Activated T-cell treated with anti-CD3 and anti-CD28 coated beads, Interleukin-2, amount 50 U/mL, for 72 hours (primary cell): ENCODE measurements at regions not wholly inside any gene's neighbourhood (a gene's known extent, or its start where the extent isn't known, plus 50 kb on each side); places are given as distances from the start of the nearest gene placed in this dataset.

ENCODE experiments used
- ATAC-seq, 2 donors: fragments of 150-1000 bp; cut with Tn5 transposase; replicated peaks in 1 of 2; 2 replicates each; pipeline ENCODE4 v1.10.0; 2021; ENCODE audit warnings: moderate library complexity in 2 of 2, mild to moderate bottlenecking in 1 of 2
- DNase-seq, 2 donors: peaks; one replicate each; pipeline ENCODE4 v3.0.0; 2021 to 2022; ENCODE audit warnings: mixed read lengths in 1 of 2
- H3K27ac Mint-ChIP-seq: one replicate; pipeline ENCODE4 v1.8.0; 2022; ENCODE audit warnings: mild to moderate bottlenecking, moderate library complexity, mixed read lengths
- H3K27me3 Mint-ChIP-seq: one replicate; pipeline ENCODE4 v1.8.0; 2022; ENCODE audit warnings: low read depth, mixed read lengths
- H3K36me3 Mint-ChIP-seq, 2 donors: one replicate each; pipeline ENCODE4 v1.8.0; 2022; ENCODE audit warnings: mixed read lengths in 2 of 2, mild to moderate bottlenecking in 1 of 2; ENCODE audit not compliant: insufficient read depth in 2 of 2
- H3K4me1 Mint-ChIP-seq: one replicate; pipeline ENCODE4 v1.8.0; 2022; ENCODE audit warnings: low read depth, mixed read lengths
- H3K4me3 Mint-ChIP-seq, 2 donors: one replicate each; pipeline ENCODE4 v1.8.0; 2022; ENCODE audit warnings: mild to moderate bottlenecking in 2 of 2, mixed read lengths in 2 of 2, moderate library complexity in 2 of 2
- H3K9me3 Mint-ChIP-seq, 2 donors: one replicate each; pipeline ENCODE4 v1.8.0; 2022; ENCODE audit warnings: mixed read lengths in 2 of 2

- no peak overlapping the region for H3K4me3 Mint-ChIP-seq
- no peak overlapping the region for H3K27ac Mint-ChIP-seq
- peaks cover 8 to 15% of the 10 kb centered on the region in 2 donors for H3K36me3 Mint-ChIP-seq
- peaks cover 17% of the 10 kb centered on the region for H3K4me1 Mint-ChIP-seq
- peaks cover 9 to 12% of the 10 kb centered on the region in 2 donors for H3K9me3 Mint-ChIP-seq
- ATAC-seq (no peak), DNase-seq (no peak)
- no peaks in the 10 kb centered on the region for H3K27me3 Mint-ChIP-seq
These were observed 121.4 kb upstream of the TAB2 start for GRCh38 chr6:149196091-149196490.

GRCh38 chr6:149197482-149197881, 120.0 kb upstream of the TAB2 start:
- Mint-ChIP-seq H3K27ac (no peak overlapping the region), H3K27me3 (no peaks in the 10 kb centered on the region), H3K4me1 (peaks cover 19% of the 10 kb centered on the region), H3K4me3 (no peak overlapping the region), H3K36me3 (peaks cover 8 to 18% of the 10 kb centered on the region in 2 donors), H3K9me3 (peaks cover 9 to 12% of the 10 kb centered on the region in 2 donors)
- ATAC-seq (no peak), DNase-seq (no peak)

- DNase-seq: no peak
- peaks cover 27% of the 10 kb centered on the region for H3K4me1 Mint-ChIP-seq
- no peak overlapping the region for H3K27ac Mint-ChIP-seq
- H3K36me3 Mint-ChIP-seq: peaks cover 8 to 18% of the 10 kb centered on the region in 2 donors
- no peaks in the 10 kb centered on the region for H3K27me3 Mint-ChIP-seq
- ATAC-seq: no peak
- H3K9me3 Mint-ChIP-seq: peaks cover 9 to 12% of the 10 kb centered on the region in 2 donors
- no peak overlapping the region for H3K4me3 Mint-ChIP-seq
These were observed 119.2 kb upstream of the TAB2 start for GRCh38 chr6:149198265-149198664.

- Mint-ChIP-seq H3K9me3 (peaks cover 9 to 14% of the 10 kb centered on the region in 2 donors), H3K36me3 (peaks cover 8 to 20% of the 10 kb centered on the region in 2 donors), H3K27ac (no peak overlapping the region), H3K4me1 (peaks cover 25% of the 10 kb centered on the region), H3K4me3 (no peak overlapping the region), H3K27me3 (no peaks in the 10 kb centered on the region)
- no peak for DNase-seq
- ATAC-seq: no peak
These were observed 117.1 kb upstream of the TAB2 start for GRCh38 chr6:149200282-149200945.

GRCh38 chr6:149201068-149201655, 116.3 kb upstream of the TAB2 start:
- ATAC-seq: no peak
- H3K4me1 Mint-ChIP-seq: peaks cover 25% of the 10 kb centered on the region

GRCh38 chr6:149202100-149202499, 115.4 kb upstream of the TAB2 start:
- no peak for ATAC-seq
- peaks cover 9% of the 10 kb centered on the region in 2 donors for H3K9me3 Mint-ChIP-seq
- H3K4me1 Mint-ChIP-seq: peaks cover 25% of the 10 kb centered on the region
- H3K27me3 Mint-ChIP-seq: no peaks in the 10 kb centered on the region
- H3K27ac Mint-ChIP-seq: no peak overlapping the region
- peaks cover 6 to 18% of the 10 kb centered on the region in 2 donors for H3K36me3 Mint-ChIP-seq
- H3K4me3 Mint-ChIP-seq: no peak overlapping the region
- no peak for DNase-seq

More at GRCh38 chr6:149201068-149201655, 116.3 kb upstream of the TAB2 start:
- DNase-seq: no peak
- Mint-ChIP-seq H3K36me3 (peaks cover 8 to 20% of the 10 kb centered on the region in 2 donors), H3K27me3 (no peaks in the 10 kb centered on the region), H3K4me3 (no peak overlapping the region), H3K9me3 (peaks cover 9 to 15% of the 10 kb centered on the region in 2 donors), H3K27ac (no peak overlapping the region)

- H3K4me1 Mint-ChIP-seq: peaks cover 22% of the 10 kb centered on the region
- H3K27me3 Mint-ChIP-seq: no peaks in the 10 kb centered on the region
- ATAC-seq: no peak
- H3K4me3 Mint-ChIP-seq: no peak overlapping the region
- H3K9me3 Mint-ChIP-seq: peaks cover 2 to 7% of the 10 kb centered on the region in 2 donors
- peak overlapping the region; percentile 54 for H3K27ac Mint-ChIP-seq
- no peak for DNase-seq
- peaks cover 6 to 11% of the 10 kb centered on the region in 2 donors for H3K36me3 Mint-ChIP-seq
These were observed 114.6 kb upstream of the TAB2 start for GRCh38 chr6:149202952-149203351.

GRCh38 chr6:149203509-149203908, 114.0 kb upstream of the TAB2 start:
- peaks cover 2 to 7% of the 10 kb centered on the region in 2 donors for H3K9me3 Mint-ChIP-seq
- H3K36me3 Mint-ChIP-seq: peaks cover 6 to 10% of the 10 kb centered on the region in 2 donors
- H3K4me3 Mint-ChIP-seq: no peak overlapping the region
- H3K27ac Mint-ChIP-seq: no peak overlapping the region
- DNase-seq (no peak), ATAC-seq (no peak)
- H3K4me1 Mint-ChIP-seq: peaks cover 22% of the 10 kb centered on the region
- H3K27me3 Mint-ChIP-seq: no peaks in the 10 kb centered on the region

GRCh38 chr6:149208134-149208601, 109.3 kb upstream of the TAB2 start:
- H3K4me3 Mint-ChIP-seq: no peak overlapping the region
- H3K4me1 Mint-ChIP-seq: peaks cover 9% of the 10 kb centered on the region
- DNase-seq (no peak), ATAC-seq (no peak)
- H3K9me3 Mint-ChIP-seq: peaks cover 0 to 4% of the 10 kb centered on the region in 2 donors
- peaks cover 4 to 7% of the 10 kb centered on the region in 2 donors for H3K36me3 Mint-ChIP-seq
- H3K27ac Mint-ChIP-seq: peak overlapping the region; percentile 14
- no peaks in the 10 kb centered on the region for H3K27me3 Mint-ChIP-seq

GRCh38 chr6:149209871-149210775, 107.4 kb upstream of the TAB2 start:
- ATAC-seq: peak; percentile 46 to 48
- H3K4me1 Mint-ChIP-seq: no peaks in the 10 kb centered on the region
- peak; percentile 35 to 37 for DNase-seq
- no peaks in the 10 kb centered on the region for H3K27me3 Mint-ChIP-seq
- peaks cover 4 to 5% of the 10 kb centered on the region in 2 donors for H3K36me3 Mint-ChIP-seq
- no peak overlapping the region for H3K27ac Mint-ChIP-seq
- H3K4me3 Mint-ChIP-seq: no peak overlapping the region
- peaks cover 0 to 4% of the 10 kb centered on the region in 2 donors for H3K9me3 Mint-ChIP-seq

- ATAC-seq (peak; percentile 54 to 59), DNase-seq (peak; percentile 38 to 53)
- no peaks in the 10 kb centered on the region for H3K27me3 Mint-ChIP-seq
- peaks cover 1% of the 10 kb centered on the region for H3K4me1 Mint-ChIP-seq
- no peak overlapping the region for H3K27ac Mint-ChIP-seq
- no peaks in the 10 kb centered on the region for H3K9me3 Mint-ChIP-seq
- no peak overlapping the region for H3K4me3 Mint-ChIP-seq
- H3K36me3 Mint-ChIP-seq: peaks cover 4 to 5% of the 10 kb centered on the region in 2 donors
These were observed 106.4 kb upstream of the TAB2 start for GRCh38 chr6:149211046-149211571.

GRCh38 chr6:149212206-149212605, 105.3 kb upstream of the TAB2 start:
- DNase-seq (peak in 1 of 2 donors; percentile 34), ATAC-seq (peak; percentile 53 to 59)
- Mint-ChIP-seq H3K4me1 (peaks cover 12% of the 10 kb centered on the region), H3K9me3 (no peaks in the 10 kb centered on the region), H3K4me3 (no peak overlapping the region), H3K27me3 (no peaks in the 10 kb centered on the region), H3K27ac (no peak overlapping the region), H3K36me3 (peaks cover 4 to 5% of the 10 kb centered on the region in 2 donors)
